ENCODE measurements at regions not wholly inside any gene's neighbourhood (a gene's known extent, or its start where the extent isn't known, plus 50 kb on each side); places are given as distances from the start of the nearest gene placed in this dataset.

- H2BK12ac ChIP-seq (ENCODE audit: low read depth, low read length) = no peak overlapping the region
- no peak overlapping the region for H3K23ac ChIP-seq (ENCODE audit: insufficient read length)
- no peaks in the 10 kb centered on the region for H3K23me2 ChIP-seq (ENCODE audit: low read depth, low read length)
- H3K27me3 ChIP-seq (replicated peaks in 1 of 4; ENCODE audit: control insufficient read depth in 3 of 4, extremely low read depth in 1 of 4, insufficient read depth in 3 of 4, low read length in 3 of 4) = no peaks in the 10 kb centered on the region
- no peak overlapping the region for H4K5ac ChIP-seq (ENCODE audit: insufficient read length, low read depth, low read length)
- WGBS, 2 experiments (ENCODE audit: extremely low coverage in 1 of 2, insufficient coverage in 1 of 2, insufficient read length in 1 of 2, insufficient replicate concordance in 2 of 2, low coverage in 1 of 2, low lambda C conversion rate in 2 of 2, missing lambda C conversion rate in 1 of 2) = 87% methylated on average over 3 of the region's 3 CpGs; no CpG with 5 or more reads in 1 of the 2 experiments
- DNase-seq (ENCODE audit: low read depth in 1 of 2, low spot score in 2 of 2) (no peak), FAIRE-seq (no peak)
- no peak overlapping the region for H4K8ac ChIP-seq (ENCODE audit: extremely low read depth, insufficient read depth, low read length)
- H3K4me1 ChIP-seq (replicated peaks in 1 of 4; ENCODE audit: control insufficient read depth in 3 of 4, insufficient read depth in 4 of 4, low read length in 3 of 4) = no peaks in the 10 kb centered on the region
- ChIA-PET CTCF (ENCODE audit: partially characterized antibody) (interaction anchor here (1.2 kb wide), 1 partner anchor 108 kb away, joined by 3 read pairs; no protein-coding TSS in a partner anchor), POLR2A (ENCODE audit: partially characterized antibody) (no interaction called here)
- no peak overlapping the region for H2AFZ ChIP-seq (ENCODE audit: low read length)
- no peaks in the 10 kb centered on the region for H3K79me1 ChIP-seq (ENCODE audit: low read depth, low read length)
- H3K14ac ChIP-seq (ENCODE audit: insufficient read length) = no peak overlapping the region
- no peak overlapping the region for H2BK5ac ChIP-seq (ENCODE audit: low read depth, low read length)
- H2AK5ac ChIP-seq (ENCODE audit: low read depth, low read length) = no peak overlapping the region
- H3K9ac ChIP-seq (replicated peaks in 1 of 4; ENCODE audit: extremely low read depth in 1 of 4, low read depth in 3 of 4, low read length in 3 of 4) = no peak overlapping the region
- H4K91ac ChIP-seq (replicated peaks; ENCODE audit: insufficient read length, low read length) = no peak overlapping the region
- no peak overlapping the region for H3K4ac ChIP-seq (replicated peaks; ENCODE audit: insufficient read length, low read depth, low read length)
- H3K18ac ChIP-seq (ENCODE audit: extremely low read depth, low read length) = no peak overlapping the region
- no peaks in the 10 kb centered on the region for H3K36me3 ChIP-seq (ENCODE audit: control insufficient read depth in 2 of 4, insufficient read depth in 4 of 4, low read length in 3 of 4)
- H3K27ac ChIP-seq (ENCODE audit: low read depth, low read length) = no peak overlapping the region
- no peaks in the 10 kb centered on the region; a peak in 1 of 4 replicates for H3K79me2 ChIP-seq (ENCODE audit: control insufficient read depth in 1 of 2, insufficient read depth in 2 of 2, low read length in 2 of 2)
- H4K20me1 ChIP-seq (replicated peaks in 1 of 2; ENCODE audit: control insufficient read depth in 1 of 2, insufficient read depth in 2 of 2, low read length in 2 of 2) = no peaks in the 10 kb centered on the region
- H3K4me2 ChIP-seq (ENCODE audit: insufficient read depth in 1 of 2, low read depth in 2 of 2, low read length in 2 of 2) = no peak overlapping the region
- no peak overlapping the region for H2BK15ac ChIP-seq (ENCODE audit: low read length)
- no peak overlapping the region for H2BK120ac ChIP-seq (replicated peaks; ENCODE audit: low read depth, low read length)
- H3K4me3 ChIP-seq (ENCODE audit: extremely low read depth in 1 of 4, insufficient read depth in 2 of 4, low read depth in 3 of 4, low read length in 4 of 4) = no peak overlapping the region
- H2BK20ac ChIP-seq (ENCODE audit: low read length) = no peak overlapping the region
- no peak for TF ChIP-seq RNF2 (IDR thresholded peaks at IDR 0.05; ENCODE audit: borderline replicate concordance, low read depth, low read length, missing control alignments, poor library complexity, severe bottlenecking)
- no peak for TF ChIP-seq TBP (IDR thresholded peaks at IDR 0.05; ENCODE audit: low read depth, low read length)
- TF ChIP-seq SP4 (IDR thresholded peaks at IDR 0.05; ENCODE audit: low read length) = no peak
- no peak for TF ChIP-seq TAF7 (optimal IDR thresholded peaks at IDR 0.05; ENCODE audit: borderline replicate concordance, low read depth, low read length)
- TF ChIP-seq POLR2AphosphoS5 (IDR thresholded peaks at IDR 0.05; ENCODE audit: low read depth, low read length) = no peak
- TF ChIP-seq PHF8 (conservative IDR thresholded peaks at IDR 0.05; ENCODE audit: low read depth, low read length) = no peak
- no peak overlapping the region for H3K56ac ChIP-seq (replicated peaks; ENCODE audit: insufficient read length, low read depth, low read length)
- no peaks in the 10 kb centered on the region for H3K9me3 ChIP-seq (ENCODE audit: insufficient read depth in 2 of 2, low read depth in 1 of 2, low read length in 1 of 2)
These were observed 70.1 kb upstream of the PALM2AKAP2 start for GRCh38 chr9:109709866-109710265.
